Fibroblast of the conjunctiva (primary cell): ENCODE measurements at regions not wholly inside any gene's neighbourhood (a gene's known extent, or its start where the extent isn't known, plus 50 kb on each side); places are given as distances from the start of the nearest gene placed in this dataset.
"Not testable (repeated sequence)": the region's sequence is repeated elsewhere in the genome, so short reads cannot be mapped to it uniquely, and the experiment has no call there.

Source experiments
- DNase-seq: peaks from one replicate; pipeline ENCODE4 v3.0.0-alpha.2; 2010; ENCODE audit warnings: low read depth

GRCh38 chr11:22441831-22442230 lies 103.7 kb downstream of the SLC17A6 start:
- DNase-seq: no peak

GRCh38 chr11:22435582-22435981 lies 97.4 kb downstream of the SLC17A6 start:
- DNase-seq: not testable (repeated sequence)

GRCh38 chr11:22433517-22433916 lies 95.3 kb downstream of the SLC17A6 start:
- DNase-seq: no peak

GRCh38 chr11:22433094-22433455 lies 94.9 kb downstream of the SLC17A6 start:
- DNase-seq: no peak

- DNase-seq: no peak
These were observed 94.3 kb downstream of the SLC17A6 start for GRCh38 chr11:22432291-22433093.

GRCh38 chr11:22431106-22431505 lies 92.9 kb downstream of the SLC17A6 start:
- DNase-seq: no peak

- DNase-seq: no peak
These were observed 92.5 kb downstream of the SLC17A6 start for GRCh38 chr11:22430639-22431038.

GRCh38 chr11:22430141-22430541 lies 92.0 kb downstream of the SLC17A6 start:
- no peak for DNase-seq
